ENCODE measurements at regions not wholly inside any gene's neighbourhood (a gene's known extent, or its start where the extent isn't known, plus 50 kb on each side); places are given as distances from the start of the nearest gene placed in this dataset.
A peak's percentile ranks its signal among the peaks of the same experiment; 100 is the strongest.

DNA sequence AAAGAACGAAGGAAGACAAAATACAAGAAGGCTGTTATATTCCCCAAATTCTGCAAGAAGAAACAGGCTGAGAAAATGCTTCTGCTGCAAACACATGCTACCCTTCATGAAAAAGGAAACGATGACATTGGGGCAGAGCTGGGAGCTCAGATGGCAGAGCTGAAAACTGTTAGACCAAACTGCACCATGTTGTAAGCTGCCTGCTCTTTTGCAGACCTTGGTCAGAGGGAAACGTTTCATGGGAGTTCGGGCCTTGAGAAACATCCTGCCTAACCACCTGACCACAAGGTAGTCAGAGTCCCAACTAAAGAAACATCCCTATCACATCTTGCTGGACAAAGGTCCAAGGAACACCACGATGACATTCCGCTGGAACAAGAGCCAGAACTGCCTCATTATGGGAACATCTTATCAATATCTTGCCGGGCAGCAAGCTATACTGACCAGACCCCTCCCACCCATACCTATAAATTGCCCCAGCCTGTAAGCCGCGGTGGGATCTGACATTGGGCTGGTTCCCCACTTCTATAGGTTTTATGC is 110.7 kb upstream of the CTSC start:
- DNase-seq = no peak

DNA sequence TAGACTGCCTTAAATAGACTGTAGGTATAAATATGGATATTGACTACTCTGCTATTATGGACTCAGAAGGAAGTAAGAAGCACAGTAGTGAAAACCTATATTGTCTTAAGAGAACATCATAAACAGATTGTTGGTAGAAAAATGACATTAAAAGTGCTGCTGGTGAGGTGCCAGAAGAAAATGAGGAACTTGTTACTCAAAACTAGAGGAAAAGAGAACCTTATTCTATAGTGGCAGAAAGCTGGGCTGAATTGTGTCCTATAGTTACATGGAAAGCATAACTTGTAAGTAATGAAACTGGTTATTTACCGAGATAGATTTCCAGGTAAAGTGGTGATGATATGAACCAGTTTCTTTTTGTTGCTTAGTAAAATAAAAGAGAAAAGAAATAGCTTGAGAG is 109.7 kb upstream of the CTSC start:
- no peak for DNase-seq

DNA sequence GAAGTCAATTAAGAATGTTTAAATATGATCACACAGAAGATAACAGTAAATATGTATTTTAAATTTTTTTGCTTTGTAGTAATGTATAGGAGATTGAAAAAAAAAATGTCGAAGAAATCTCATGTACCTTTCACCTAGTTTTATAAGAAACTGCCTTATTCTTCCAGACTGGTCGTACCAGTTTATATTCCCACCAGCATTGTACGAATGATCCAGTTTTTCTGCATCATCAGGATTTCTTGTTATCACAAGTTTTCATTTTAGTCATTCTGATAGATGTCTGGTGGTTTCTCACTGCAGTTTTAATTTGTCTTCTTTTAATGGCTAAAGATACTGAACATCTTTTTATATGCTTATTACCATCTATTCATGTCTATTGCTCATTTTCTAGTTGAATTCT is 101.8 kb upstream of the CTSC start:
- DNase-seq = no peak

DNA sequence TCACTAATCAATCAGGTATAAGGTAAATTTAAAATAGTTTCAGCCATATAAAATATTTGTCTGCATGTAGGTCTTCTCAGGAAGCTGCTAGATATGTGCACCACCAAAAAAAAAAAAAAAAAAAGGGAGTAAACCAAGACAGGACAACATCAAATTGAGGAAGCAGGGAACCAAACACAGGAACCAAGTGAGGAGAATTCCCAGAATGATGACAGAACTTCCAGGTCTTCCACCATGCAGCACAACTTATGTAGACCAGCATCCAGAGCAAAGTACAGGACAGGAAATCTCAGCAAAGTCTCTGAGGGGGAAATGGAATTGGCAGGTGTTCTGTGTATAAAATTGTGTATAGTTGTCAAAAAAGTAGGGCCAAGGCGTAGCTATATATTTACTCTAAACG is 101.2 kb upstream of the CTSC start:
- DNase-seq = no peak

DNA sequence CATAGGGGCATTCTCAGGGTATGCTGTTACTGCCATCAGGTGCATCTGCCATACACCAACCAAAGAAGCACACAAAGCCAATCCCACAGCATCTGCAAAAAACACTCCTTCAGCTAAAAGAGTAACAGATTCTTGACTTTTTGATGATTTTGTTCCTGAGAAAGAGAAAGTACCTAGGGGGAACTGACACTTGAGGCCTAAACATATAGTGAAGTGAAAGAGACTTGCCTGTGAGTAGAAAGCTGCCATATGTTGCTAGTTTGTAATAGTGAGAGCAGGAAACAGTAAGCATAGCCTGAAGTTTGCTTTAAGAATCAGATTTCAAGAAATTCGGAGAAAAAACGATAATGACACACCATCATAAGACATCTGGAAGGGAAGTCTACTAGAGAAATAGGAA is 97.9 kb upstream of the CTSC start:
- peak; percentile 20 for DNase-seq

DNA sequence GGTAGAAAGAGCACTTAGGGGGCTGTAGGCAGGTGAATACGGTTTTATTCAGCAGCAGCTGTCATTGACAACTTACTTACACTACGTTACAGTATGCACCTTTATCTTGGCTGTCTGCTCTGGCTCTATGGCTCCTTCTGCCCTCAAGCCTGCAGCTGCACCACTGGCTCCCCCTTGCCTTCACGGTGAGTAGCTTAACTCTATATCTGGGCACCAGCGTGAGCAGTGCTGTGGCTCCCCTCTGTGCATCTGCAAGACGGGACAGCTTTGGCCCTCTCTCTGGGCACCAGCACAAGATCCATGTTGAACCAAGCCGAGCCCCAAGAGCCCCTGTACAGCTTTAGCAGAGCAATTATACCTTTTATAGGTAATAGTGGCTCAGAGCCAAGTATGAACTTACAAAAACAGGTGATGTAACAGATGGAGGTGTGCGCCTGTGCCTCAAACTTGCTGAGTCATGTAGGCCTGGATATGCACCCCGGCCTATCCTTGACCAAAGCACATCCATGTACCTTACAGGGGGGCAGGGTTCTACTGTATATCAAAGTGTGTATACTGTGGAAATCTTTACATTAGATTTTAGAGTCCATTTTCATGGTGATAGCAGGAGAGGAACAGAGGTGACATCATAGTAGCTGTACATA is 96.9 kb upstream of the CTSC start:
- no peak for DNase-seq

DNA sequence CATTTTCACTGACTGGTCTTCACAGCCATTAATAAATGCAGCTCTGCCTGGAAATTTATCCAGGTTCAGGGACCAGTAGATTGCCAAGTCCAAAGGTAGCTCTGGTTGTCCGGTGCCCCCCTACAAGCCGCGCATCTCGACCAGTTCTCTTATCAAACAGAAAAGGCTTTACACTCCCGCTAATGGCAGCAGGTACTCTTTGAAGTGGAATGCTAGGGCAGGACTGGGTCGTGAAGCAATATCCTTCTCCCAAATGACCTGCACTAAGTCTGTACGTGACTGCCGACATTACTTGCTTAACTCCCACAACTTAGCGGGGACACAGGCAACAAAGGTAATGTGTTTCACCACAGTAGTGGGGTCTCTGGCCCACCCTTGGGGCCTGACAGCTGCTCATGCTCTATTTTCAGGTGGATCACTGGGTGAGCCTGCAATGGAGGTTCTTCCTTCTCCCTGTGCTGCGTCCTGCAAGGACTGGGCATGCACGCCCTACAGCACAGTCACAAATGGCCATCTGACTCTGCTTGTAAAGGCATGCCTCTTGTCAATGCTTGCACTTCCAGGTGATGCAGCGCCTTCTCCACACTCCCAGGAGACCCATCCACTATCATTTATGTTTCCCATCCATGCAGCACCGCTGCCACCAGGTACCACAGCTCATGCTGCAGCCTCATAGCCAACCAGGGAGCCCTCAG is 96.1 kb upstream of the CTSC start:
- DNase-seq = no peak

DNA sequence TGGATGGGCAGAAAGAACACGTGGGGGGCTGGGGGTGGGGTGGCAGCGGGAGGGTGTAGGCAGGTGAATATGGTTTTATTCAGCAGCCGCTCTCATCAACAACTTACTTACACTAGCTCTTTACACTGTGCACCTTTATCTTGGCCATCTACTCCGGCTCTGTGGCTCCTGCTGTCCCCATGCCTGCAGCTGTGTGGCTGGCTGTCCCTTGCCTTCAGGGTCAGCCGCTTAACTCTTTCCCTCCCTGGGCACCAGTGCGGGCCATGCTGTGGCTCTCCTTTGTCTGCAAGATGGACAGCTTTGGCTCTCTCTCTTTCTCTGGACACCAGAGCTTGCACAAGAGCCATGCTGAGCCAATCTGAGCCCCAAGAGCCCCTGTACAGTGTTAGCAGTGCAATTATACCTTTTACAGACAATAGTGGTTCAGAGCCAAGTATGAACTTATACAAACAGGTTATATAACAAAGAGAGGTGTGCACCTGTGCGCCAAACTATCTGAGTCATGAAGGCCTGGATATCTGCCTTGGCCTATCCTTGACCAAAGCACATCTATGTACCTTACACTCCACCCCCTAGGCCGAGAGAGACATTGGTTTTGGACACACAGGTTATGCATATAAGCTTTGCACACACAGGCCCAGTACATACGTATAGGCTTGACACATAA is 94.3 kb upstream of the CTSC start:
- no peak for DNase-seq

DNA sequence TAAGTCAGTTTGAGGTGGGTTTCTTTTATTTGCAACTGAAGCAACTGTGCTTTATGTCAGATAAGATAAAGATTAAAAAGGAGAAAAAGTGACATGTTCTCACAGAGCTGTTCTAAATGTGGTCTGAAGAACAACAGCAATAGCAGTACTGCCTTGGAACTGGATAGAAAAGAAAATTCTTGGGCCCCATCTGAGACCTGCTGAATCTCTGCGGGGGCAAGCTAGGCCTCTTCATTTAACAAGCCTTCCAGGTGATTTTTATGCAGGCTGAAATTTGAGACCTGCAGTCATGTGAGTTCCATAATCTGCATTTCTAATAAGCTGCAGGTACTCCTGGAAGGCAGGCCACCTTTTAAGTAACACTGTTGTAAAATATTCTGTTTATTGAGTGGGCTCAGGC is 91.4 kb upstream of the CTSC start:
- no peak for DNase-seq

DNA sequence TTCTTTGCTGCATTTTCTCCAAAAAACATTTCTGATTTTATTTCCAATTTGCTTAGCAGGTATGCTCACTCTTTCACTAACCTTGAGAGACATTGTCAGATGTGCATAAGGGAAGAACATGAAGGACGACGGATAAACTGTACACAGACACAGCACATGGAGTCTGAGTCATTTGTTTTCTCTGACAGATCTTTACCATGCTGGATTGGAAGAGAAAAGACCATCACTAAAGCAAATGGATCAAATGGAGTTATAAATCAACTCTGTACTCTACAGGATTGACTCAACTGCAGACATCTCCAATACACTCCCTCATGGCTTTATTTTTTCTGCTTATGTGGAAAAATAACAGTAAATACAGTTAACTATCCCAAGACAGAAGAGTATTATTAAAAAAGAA is 90.2 kb upstream of the CTSC start:
- no peak for DNase-seq

DNA sequence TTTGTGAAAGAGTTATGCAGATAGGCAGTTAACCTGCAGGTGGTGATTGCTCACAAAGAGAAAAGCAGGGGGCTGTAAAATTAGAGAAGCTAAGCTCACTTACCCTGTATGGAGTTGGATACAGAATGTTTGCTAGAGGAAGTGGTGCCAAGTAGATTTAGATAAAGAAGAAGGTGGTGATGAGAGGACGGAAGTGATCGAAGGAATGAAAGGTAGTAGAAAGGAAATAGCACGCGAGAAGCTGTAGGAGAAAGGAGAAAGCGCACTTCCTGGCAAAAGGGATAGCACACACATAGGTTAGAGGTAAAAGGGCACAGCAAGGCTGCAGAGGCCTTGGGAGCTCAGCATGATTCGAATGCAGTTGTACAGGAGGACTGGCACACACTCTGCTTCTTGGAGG is 87.3 kb upstream of the CTSC start:
- no peak for DNase-seq

DNA sequence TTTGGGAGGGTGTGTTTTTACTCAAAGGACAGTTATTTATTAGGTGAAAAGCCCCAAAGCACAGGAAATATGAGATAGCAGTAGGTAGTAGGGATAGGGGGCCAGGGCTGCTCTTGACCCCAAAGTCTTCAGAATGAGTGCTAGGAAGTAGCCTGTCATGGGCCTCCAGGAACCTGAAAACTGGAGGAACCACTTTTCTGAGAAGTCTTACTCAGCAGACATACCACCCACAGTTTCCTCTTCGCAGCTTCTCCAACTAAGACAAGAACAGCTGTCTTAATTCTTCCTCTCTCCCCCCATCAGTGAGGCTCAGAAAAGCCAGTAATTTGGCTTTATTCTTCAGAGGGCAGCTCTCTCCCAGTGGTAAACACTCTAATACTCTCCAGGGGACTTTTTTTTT is 84.0 kb upstream of the CTSC start:
- DNase-seq = no peak

DNA sequence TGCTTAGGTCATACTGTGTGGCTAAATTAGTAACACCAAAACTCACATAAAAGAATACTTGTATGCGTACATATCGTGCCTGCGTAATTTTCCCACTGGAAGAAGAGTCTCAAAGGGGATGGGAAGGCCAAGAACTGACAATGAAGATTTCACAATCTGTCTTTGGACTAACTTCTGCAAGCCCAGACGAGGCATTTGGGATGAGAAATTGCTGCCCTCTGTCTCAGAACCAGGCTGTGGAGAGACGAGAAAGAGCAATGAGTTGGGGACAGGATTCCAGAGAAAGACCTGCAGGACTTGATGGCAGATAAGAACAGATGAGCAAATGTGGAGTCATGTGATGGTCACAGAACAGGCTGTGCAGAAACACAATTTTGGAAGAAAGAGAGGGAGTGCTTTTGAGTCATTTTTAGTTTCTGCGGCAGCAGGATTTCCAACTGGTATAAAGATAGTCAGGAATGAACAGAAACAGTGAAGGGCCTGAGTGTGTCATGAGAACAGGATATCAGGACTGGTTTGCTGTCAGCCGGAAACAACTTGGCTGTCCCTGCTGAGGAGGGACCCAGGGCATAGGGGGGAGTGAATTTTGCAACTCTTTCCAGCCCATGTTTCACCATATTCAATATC is 82.7 kb upstream of the CTSC start:
- no peak for DNase-seq

DNA sequence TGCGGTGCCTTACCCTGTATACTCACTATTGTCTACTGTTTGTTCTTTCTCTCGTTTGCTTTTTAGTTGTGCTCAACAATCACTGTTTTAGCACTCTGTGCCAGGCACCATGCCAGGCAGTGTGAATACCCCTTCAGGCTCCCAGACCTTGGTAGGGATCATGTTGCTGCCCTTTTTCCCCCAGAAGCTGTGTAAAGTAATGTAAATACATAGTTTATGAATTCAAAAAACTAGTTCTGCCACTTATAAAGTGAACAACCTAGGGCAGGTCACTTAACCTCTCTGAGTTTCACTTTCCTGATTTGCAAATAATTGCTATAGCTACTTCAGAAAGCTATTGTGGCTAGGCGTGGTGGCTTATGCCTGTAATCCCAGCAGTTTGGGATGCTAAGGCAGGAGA is 81.0 kb upstream of the CTSC start:
- DNase-seq = no peak

DNA sequence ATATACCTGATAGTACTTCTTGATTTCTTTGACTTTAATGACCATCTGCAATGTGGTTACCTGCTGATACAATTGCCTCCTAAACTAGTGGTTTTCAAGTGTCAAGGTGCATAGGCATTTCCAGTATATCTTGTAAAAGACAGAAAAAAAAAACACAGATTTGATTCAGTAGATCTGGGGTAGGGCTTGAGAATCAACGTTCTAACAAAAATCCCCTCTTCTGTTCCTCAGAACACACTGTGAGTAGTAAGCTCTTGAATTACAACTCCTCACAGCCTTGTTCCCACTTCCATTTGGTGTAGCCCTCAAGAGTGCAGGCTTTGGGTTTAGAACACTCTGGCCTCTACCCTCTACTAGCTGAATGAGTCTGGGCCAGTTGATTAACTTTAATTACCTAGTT is 78.0 kb upstream of the CTSC start:
- no peak for DNase-seq

DNA sequence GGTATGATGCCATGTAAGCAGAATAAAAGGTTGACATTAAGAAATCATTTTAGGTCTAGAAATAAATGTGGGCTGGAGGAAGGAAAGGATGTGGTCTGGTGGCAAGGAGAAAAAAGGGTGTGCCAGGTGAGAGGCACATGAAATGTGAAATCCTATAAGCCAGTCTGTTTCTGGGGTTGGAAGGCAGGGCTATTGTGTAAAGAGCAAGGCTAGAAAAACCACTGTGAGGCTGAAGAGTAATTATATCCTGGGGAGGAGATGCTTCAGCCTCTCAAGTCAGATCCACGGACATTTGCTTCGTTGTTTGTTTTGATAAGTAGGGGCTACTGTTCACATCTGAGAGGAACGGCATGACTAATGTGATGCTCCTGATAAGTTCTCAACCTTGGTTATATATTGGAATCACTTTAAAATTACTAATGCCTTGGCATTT is 77.5 kb upstream of the CTSC start:
- no peak for DNase-seq

DNA sequence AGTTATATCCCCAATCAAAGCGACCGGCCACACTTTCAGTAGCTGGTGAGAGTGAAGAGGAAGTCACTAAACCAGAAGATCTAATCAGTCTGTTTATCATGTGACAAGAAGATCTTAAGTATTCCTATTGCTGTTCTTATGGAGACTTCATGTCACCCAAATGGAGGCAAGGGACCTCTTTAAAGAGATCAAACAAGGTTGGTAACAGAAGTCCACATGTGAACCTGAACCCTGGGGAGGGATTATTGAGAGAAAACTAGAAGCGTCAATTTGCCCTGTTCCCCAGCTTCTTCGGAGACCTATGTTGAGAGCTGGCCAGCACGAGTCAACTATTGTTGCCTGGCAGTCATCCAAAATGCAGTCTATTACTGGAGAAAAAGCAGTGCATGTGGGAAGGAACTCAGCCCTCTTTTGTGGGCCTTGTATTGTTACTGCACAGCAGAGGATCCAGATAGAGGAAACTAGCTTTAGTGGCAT is 76.9 kb upstream of the CTSC start:
- DNase-seq = peak; percentile 33

DNA sequence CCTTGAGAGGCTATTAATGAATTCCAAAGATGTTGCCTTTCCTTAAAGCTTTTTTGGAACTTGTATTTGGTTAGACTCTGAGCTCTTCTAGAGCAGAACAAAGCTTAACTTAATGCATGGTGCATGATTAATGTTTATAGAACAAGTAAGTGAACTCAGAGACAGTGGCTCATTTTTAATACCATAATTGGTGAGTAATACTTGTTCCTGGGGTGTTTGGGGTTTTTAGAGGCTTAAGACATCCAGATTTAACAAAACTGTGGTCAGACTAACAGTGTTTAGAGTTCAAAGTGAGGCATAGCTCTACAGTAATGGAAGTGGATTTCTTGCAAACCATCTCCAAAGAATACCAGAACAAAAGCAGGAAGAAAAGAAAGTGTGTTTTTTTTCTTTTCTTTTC is 73.7 kb upstream of the CTSC start:
- no peak for DNase-seq

DNA sequence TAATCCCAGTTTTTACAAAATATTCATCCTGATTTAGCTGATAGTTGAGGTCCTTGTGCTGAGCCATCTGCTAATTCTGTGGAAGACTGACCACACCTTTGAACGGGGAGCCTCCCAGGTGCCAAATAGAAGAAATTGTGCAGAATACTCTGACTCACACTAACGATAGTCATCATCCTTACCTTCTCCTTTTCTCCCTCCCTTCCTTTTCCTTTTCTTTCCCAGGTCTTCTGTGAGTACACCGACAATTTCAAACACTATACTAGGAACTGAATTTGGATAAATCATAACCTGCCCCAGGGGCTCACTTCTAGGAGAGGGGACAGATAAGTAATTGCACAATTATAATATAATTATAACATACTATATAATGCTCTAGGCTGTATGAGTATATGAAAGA is 73.1 kb upstream of the CTSC start:
- no peak for DNase-seq

DNA sequence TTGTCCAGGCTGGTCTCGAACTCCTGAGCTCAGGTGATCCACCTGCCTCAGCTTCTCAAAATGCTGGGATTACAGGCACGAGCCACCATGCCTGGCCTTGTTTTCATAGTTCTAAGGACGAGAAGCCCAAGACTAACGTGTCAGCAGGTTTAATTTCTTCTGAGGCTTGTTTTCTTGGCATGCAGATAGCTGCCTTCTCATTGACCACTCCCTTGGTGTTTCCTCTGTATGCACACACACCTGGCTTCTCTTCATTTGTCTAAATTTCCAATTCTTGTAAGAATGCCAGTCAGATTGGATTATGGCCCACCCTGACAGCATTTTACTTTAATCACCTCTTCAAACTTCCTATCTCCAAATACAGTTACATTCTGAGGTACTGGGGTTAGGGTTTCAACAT is 72.5 kb upstream of the CTSC start:
- DNase-seq = no peak

DNA sequence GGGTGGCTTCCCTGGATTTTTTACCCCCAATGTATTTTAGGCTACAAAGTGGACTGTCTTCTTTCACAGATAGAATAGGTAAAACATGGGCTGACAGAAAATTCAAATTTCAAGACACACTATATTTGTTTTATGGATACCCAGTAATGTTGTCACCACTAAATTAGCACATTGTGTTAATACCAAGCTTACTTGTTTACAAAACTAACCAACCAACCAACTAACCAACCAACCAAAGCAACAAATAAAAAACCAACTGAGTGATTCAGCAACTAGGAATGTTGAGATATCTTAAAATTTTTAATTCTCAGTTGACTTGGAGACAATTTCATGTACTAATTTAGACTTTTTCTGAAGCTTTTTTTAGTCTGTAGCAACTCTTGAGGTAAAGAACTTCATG is 69.3 kb upstream of the CTSC start:
- no peak for DNase-seq

DNA sequence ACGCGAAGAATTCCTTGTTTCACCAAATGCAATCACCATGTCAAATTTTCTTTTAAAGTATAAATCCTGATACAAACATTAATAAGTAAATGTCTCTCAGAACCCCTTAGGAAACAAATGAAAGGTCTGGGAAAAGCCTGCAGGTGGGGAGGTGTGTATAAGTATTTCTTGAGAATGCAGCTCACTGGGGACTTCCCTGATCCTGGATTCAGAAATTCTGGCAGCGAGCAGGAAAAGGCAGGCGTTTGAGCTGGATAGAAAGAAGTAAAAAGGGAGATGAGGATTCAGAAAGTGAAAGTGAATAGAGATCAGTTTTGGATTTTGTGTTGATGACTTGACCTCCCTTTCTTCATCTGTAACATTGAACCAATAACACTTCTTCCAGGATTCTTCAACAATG is 68.3 kb upstream of the CTSC start:
- no peak for DNase-seq

Measured in skin of body (tissue), 1 donor.